NB4 (cell line): ENCODE measurements at regions not wholly inside any gene's neighbourhood (a gene's known extent, or its start where the extent isn't known, plus 50 kb on each side); places are given as distances from the start of the nearest gene placed in this dataset.

Experiments used
- CTCF ChIP-seq: IDR thresholded peaks from one replicate; pipeline ENCODE4 v1.5.1; 2012; ENCODE audit warnings: low read depth, low read length
- MAX ChIP-seq: IDR thresholded peaks from 2 replicates; pipeline ENCODE4 v1.6.1; 2011; ENCODE audit warnings: low read depth, low read length
- POLR2A ChIP-seq: IDR thresholded peaks from 2 replicates; pipeline ENCODE4 v1.6.1; 2011; ENCODE audit warnings: mild to moderate bottlenecking; ENCODE audit not compliant: insufficient read length; ENCODE audit errors: extremely low read depth

GRCh38 chr16:22687031-22687530 is 126.9 kb upstream of the HS3ST2 start:
- no peak for TF ChIP-seq CTCF
- TF ChIP-seq POLR2A, result no peak
- TF ChIP-seq MAX, result no peak
